ENCODE measurements at regions not wholly inside any gene's neighbourhood (a gene's known extent, or its start where the extent isn't known, plus 50 kb on each side); places are given as distances from the start of the nearest gene placed in this dataset.

GRCh38 chr1:234999513-234999940 is 129.1 kb downstream of the TOMM20 start:
- Histone ChIP-seq H3K27me3 (ENCODE audit: control insufficient read depth in 2 of 2, insufficient read depth in 2 of 2, low read length in 2 of 2) (no peaks in the 10 kb centered on the region), H4K20me1 (replicated peaks; ENCODE audit: control insufficient read depth, insufficient read depth, low read length) (no peaks in the 10 kb centered on the region), H3K36me3 (ENCODE audit: control insufficient read depth, insufficient read depth, low read length) (no peaks in the 10 kb centered on the region), H3K4me3 (no peak overlapping the region), H2AFZ (ENCODE audit: low read depth, low read length) (peak overlapping the region; percentile 43; the same call in 1 of the 2 replicates), H3K4me2 (ENCODE audit: insufficient read depth, low read length) (no peak overlapping the region), H3K9ac (ENCODE audit: insufficient read depth in 1 of 2, low read depth in 2 of 2, low read length in 2 of 2) (peak overlapping the region in 1 of 2 experiments; percentile 38; a peak in 1 of 4 replicates), H3K4me1 (replicated peaks in 1 of 2; ENCODE audit: control insufficient read depth in 2 of 2, insufficient read depth in 2 of 2, low read length in 2 of 2) (peaks cover 15 to 31% of the 10 kb centered on the region in 2 experiments; a peak in 4 of 5 replicates), H3K9me3 (replicated peaks; ENCODE audit: control insufficient read depth, insufficient read depth, low read depth, low read length) (no peaks in the 10 kb centered on the region), H3K9me1 (ENCODE audit: control insufficient read depth, insufficient read depth, low read length) (no peaks in the 10 kb centered on the region), H3K27ac (ENCODE audit: extremely low read depth, low read depth, low read length) (no peak overlapping the region), H3K79me2 (ENCODE audit: control insufficient read depth, insufficient read depth, low read length) (no peaks in the 10 kb centered on the region)
- POLR2A ChIA-PET: no interaction called here
- DNase-seq (ENCODE audit: extremely low read depth in 1 of 4, low spot score in 3 of 4) (no peak), FAIRE-seq (no peak), ATAC-seq (no peak)
- TF ChIP-seq ARNT (IDR thresholded peaks at IDR 0.05): no peak
- peak; percentile 28; the same call in 1 of the 2 replicates for TF ChIP-seq MAX (CRISPR knock-in tag; IDR thresholded peaks at IDR 0.05)
- TF ChIP-seq ZNF23 (CRISPR knock-in tag; IDR thresholded peaks at IDR 0.05): no peak
- no peak for TF ChIP-seq EP400 (IDR thresholded peaks at IDR 0.05)
- TF ChIP-seq, protein P1, sequence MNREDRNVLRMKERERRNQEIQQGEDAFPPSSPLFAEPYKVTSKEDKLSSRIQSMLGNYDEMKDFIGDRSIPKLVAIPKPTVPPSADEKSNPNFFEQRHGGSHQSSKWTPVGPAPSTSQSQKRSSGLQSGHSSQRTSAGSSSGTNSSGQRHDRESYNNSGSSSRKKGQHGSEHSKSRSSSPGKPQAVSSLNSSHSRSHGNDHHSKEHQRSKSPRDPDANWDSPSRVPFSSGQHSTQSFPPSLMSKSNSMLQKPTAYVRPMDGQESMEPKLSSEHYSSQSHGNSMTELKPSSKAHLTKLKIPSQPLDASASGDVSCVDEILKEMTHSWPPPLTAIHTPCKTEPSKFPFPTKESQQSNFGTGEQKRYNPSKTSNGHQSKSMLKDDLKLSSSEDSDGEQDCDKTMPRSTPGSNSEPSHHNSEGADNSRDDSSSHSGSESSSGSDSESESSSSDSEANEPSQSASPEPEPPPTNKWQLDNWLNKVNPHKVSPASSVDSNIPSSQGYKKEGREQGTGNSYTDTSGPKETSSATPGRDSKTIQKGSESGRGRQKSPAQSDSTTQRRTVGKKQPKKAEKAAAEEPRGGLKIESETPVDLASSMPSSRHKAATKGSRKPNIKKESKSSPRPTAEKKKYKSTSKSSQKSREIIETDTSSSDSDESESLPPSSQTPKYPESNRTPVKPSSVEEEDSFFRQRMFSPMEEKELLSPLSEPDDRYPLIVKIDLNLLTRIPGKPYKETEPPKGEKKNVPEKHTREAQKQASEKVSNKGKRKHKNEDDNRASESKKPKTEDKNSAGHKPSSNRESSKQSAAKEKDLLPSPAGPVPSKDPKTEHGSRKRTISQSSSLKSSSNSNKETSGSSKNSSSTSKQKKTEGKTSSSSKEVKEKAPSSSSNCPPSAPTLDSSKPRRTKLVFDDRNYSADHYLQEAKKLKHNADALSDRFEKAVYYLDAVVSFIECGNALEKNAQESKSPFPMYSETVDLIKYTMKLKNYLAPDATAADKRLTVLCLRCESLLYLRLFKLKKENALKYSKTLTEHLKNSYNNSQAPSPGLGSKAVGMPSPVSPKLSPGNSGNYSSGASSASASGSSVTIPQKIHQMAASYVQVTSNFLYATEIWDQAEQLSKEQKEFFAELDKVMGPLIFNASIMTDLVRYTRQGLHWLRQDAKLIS (CRISPR knock-in tag; IDR thresholded peaks at IDR 0.05): no peak
- TF ChIP-seq ZNF584 (CRISPR knock-in tag; IDR thresholded peaks at IDR 0.05; ENCODE audit: low read depth): no peak
- no peak for TF ChIP-seq ILF3 (IDR thresholded peaks at IDR 0.05; ENCODE audit: borderline replicate concordance)
- no peak for TF ChIP-seq KDM5B (IDR thresholded peaks at IDR 0.05; ENCODE audit: insufficient replicate concordance, low read depth, low read length)
- TF ChIP-seq ZNF239 (CRISPR knock-in tag; IDR thresholded peaks at IDR 0.05): no peak
- 81% methylated on average over 10 of the region's 10 CpGs for WGBS (ENCODE audit: insufficient coverage, low coverage, missing lambda C conversion rate)
- intact Hi-C loops (cut with micrococcal nuclease): no loop called here
- in situ Hi-C loops (cut with MboI): no loop called here
- CTCF ChIA-PET (ENCODE audit: low intra/inter-chr PET ratio): no interaction called here
- no TSS peak for BruUV-seq (replicated peaks)

Measured in K562 (cell line).